ENCODE measurements at regions not wholly inside any gene's neighbourhood (a gene's known extent, or its start where the extent isn't known, plus 50 kb on each side); places are given as distances from the start of the nearest gene placed in this dataset.

DNA sequence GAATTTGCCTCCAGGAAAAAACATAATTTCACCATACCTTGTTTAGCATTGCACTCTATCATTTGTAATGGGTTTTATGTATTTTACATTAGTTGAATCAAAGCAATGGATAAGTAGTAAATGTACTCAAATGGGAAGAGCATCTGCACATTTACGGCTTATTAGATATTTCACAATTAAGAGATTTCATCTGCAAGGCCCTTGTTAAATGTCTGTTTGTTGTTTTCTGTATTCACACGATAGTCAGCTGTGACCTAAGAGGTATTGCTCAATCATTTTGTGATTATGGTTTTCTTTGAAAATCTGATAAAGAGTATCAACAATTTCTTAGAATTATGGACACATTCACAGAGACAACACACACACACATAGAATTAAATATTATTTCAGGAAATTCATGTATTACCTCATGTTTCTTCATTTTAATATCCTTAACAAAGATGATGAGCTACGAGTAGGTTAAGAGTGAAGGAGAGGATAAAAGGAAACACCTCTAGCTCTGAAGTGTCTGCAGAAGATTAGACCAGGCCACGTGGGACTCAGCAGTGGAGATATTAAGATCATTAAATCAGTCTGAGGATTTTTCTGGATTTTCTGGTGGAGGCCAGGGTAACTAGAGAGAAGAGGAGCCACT lies 121.9 kb upstream of the POU1F1 start (continued):
- TF ChIP-seq, protein P1, sequence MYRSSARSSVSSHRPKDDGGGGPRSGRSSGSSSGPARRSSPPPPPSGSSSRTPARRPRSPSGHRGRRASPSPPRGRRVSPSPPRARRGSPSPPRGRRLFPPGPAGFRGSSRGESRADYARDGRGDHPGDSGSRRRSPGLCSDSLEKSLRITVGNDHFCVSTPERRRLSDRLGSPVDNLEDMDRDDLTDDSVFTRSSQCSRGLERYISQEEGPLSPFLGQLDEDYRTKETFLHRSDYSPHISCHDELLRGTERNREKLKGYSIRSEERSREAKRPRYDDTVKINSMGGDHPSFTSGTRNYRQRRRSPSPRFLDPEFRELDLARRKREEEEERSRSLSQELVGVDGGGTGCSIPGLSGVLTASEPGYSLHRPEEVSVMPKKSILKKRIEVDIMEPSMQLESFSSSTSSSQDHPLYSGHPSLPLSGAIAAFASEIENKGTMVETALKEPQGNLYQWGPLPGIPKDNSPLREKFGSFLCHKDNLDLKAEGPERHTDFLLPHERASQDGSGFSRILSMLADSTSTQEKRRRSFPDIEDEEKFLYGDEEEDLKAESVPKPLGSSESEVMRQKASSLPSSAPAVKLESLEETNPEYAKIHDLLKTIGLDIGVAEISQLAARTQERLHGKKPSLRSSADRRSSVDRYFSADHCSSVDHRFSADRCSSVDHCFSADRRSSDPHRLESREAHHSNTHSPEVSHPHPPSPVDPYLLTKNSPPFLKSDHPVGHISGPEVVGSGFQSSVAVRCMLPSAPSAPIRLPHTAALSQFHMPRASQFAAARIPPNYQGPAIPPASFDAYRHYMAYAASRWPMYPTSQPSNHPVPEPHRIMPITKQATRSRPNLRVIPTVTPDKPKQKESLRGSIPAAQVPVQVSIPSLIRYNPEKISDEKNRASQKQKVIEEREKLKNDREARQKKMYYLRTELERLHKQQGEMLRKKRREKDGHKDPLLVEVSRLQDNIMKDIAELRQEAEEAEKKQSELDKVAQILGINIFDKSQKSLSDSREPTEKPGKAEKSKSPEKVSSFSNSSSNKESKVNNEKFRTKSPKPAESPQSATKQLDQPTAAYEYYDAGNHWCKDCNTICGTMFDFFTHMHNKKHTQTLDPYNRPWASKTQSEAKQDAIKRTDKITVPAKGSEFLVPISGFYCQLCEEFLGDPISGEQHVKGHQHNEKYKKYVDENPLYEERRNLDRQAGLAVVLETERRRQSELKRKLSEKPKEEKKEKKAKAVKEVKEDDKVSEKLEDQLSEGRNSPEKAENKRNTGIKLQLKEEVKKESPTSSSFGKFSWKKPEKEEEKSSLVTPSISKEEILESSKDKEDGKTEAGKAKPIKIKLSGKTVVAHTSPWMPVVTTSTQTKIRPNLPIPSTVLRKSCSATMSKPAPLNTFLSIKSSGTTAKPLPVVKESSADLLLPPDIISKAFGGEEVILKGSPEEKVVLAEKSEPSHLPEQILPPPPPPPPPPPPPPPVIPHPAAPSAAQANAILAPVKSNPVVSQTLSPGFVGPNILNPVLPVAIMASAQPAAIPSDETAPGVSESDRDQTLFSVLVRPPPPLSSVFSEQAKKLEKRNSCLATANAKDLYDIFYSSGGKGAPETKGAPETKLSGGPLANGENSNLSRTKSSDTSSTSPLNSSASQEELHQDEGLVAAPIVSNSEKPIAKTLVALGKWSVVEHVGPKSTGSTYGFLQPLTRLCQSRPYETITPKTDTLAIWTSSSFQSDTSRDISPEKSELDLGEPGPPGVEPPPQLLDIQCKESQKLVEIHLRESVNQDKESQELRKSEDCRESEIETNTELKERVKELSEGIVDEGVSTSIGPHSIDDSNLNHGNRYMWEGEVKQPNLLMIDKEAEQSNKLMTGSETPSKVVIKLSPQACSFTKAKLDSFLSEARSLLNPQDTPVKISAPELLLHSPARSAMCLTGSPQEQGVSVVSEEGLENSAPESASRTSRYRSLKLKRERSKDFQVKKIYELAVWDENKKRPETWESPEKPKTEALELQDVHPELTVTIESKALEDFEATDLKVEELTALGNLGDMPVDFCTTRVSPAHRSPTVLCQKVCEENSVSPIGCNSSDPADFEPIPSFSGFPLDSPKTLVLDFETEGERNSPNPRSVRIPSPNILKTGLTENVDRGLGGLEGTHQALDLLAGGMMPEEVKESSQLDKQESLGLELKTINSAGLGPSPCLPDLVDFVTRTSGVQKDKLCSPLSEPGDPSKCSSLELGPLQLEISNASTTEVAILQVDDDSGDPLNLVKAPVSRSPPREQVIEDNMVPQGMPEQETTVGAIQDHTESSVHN (IDR thresholded peaks at IDR 0.05; ENCODE audit: borderline replicate concordance in 1 of 2, low read depth in 1 of 2): no peak
- no peak for TF ChIP-seq ZNF77 (CRISPR knock-in tag; IDR thresholded peaks at IDR 0.05)
